Ovary (tissue), 3 donors: ENCODE measurements at regions not wholly inside any gene's neighbourhood (a gene's known extent, or its start where the extent isn't known, plus 50 kb on each side); places are given as distances from the start of the nearest gene placed in this dataset.

Experiments
- POLR2A ChIP-seq: fragments of 450-650 bp; IDR thresholded peaks from one replicate; pipeline ENCODE4 v1.6.1; 2017; ENCODE audit warnings: antibody characterized with exemption, mild to moderate bottlenecking, moderate library complexity
- TF ChIP-seq, protein P1 (sequence below), 3 donors: fragments of 450-650 bp in 2 of 3; fragments of 200-600 bp in 1 of 3; IDR thresholded peaks; one replicate each; pipeline versions ENCODE4 v1.5.1 to v1.8.0; 2016 to 2022; ENCODE audit warnings: antibody characterized with exemption in 3 of 3, mild to moderate bottlenecking in 1 of 3
- donor health status: DM: no; HTN: no; CAD: no.

DNA sequence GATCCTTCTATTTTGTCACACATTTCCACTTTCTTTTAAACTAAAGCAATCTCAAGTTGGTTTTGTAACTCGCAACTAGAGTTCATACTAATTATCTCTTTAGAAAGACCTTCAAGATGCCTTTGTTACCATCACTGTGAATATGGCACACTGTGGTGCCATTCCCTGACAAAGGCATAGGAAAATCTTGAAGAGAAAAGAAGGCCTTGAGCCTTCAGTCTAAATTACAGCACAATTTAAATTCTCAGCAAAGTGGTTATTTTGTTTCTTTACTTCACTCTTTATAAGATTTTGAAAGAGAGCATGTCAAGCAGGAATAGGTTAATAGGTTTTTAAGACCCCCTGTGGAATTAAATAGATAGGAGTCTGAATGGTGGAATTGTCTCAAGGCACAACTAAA, 89.0 kb upstream of the BANK1 start:
- no peak for TF ChIP-seq POLR2A
- TF ChIP-seq, protein P1, sequence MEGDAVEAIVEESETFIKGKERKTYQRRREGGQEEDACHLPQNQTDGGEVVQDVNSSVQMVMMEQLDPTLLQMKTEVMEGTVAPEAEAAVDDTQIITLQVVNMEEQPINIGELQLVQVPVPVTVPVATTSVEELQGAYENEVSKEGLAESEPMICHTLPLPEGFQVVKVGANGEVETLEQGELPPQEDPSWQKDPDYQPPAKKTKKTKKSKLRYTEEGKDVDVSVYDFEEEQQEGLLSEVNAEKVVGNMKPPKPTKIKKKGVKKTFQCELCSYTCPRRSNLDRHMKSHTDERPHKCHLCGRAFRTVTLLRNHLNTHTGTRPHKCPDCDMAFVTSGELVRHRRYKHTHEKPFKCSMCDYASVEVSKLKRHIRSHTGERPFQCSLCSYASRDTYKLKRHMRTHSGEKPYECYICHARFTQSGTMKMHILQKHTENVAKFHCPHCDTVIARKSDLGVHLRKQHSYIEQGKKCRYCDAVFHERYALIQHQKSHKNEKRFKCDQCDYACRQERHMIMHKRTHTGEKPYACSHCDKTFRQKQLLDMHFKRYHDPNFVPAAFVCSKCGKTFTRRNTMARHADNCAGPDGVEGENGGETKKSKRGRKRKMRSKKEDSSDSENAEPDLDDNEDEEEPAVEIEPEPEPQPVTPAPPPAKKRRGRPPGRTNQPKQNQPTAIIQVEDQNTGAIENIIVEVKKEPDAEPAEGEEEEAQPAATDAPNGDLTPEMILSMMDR (IDR thresholded peaks at IDR 0.05): no peak
